OCI-LY7 (cell line): ENCODE measurements at regions not wholly inside any gene's neighbourhood (a gene's known extent, or its start where the extent isn't known, plus 50 kb on each side); places are given as distances from the start of the nearest gene placed in this dataset.

Experiments
- CTCF ChIP-seq: fragments of 200-600 bp; sonication (generic); conservative IDR thresholded peaks from 2 replicates; pipeline ENCODE4 v1.5.1; 2014; ENCODE audit warnings: mild to moderate bottlenecking, antibody characterized with exemption, low read length, moderate library complexity, mixed read lengths
- EZH2phosphoT487 ChIP-seq: fragments of 200-600 bp; sonication (generic); IDR thresholded peaks from 2 replicates; pipeline ENCODE4 v1.6.1; 2018; ENCODE audit warnings: low read depth, borderline replicate concordance, mild to moderate bottlenecking, mixed run types, antibody characterized with exemption, low read length, moderate library complexity, mixed read lengths

DNA sequence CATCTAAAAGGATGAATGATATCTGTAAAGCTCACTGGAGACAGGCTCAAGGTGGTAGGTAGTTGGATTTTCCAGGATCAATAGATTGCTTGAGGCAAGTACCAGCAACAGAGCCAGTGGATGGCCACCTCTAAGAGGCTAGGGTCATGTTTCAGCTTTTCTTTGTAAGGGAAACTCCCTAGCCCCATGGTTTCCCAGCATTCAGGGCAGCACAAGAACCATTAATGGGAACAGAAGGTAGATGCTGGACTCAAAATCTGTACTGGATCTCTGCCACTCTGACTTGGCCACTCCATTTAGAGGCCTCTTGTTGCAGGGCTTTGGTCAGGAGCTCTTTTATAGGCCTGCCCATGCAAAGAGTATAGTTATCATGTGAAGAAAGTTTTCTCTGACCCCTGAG lies 76.1 kb upstream of the DYRK2 start:
- TF ChIP-seq CTCF: no peak
- TF ChIP-seq EZH2phosphoT487: no peak
